ENCODE measurements at regions not wholly inside any gene's neighbourhood (a gene's known extent, or its start where the extent isn't known, plus 50 kb on each side); places are given as distances from the start of the nearest gene placed in this dataset.
"Not testable (repeated sequence)": the region's sequence is repeated elsewhere in the genome, so short reads cannot be mapped to it uniquely, and the experiment has no call there.

- not testable (repeated sequence) for H3K4me3 ChIP-seq (ENCODE audit: low read length); H3K9ac ChIP-seq (ENCODE audit: low read depth, low read length); H3K4me1 ChIP-seq (ENCODE audit: insufficient read depth, low read length); H3K9me3 ChIP-seq (ENCODE audit: insufficient read depth, low read depth, low read length); H3K27ac ChIP-seq (ENCODE audit: low read depth, low read length); H3K36me3 ChIP-seq (ENCODE audit: insufficient read depth, low read length); H3K27me3 ChIP-seq (ENCODE audit: insufficient read depth, low read length)
- 100% methylated on average over 1 of the region's 1 CpG for WGBS
Observed at GRCh38 chr1:219102466-219102865, 71.2 kb upstream of the LYPLAL1 start.

GRCh38 chr1:219105893-219106292 is 67.8 kb upstream of the LYPLAL1 start:
- Histone ChIP-seq H3K27me3 (ENCODE audit: insufficient read depth, low read length) (no peaks in the 10 kb centered on the region), H3K4me3 (ENCODE audit: low read length) (no peak overlapping the region), H3K9me3 (ENCODE audit: insufficient read depth, low read depth, low read length) (peaks cover 2% of the 10 kb centered on the region; the same call in 1 of the 2 replicates), H3K36me3 (ENCODE audit: insufficient read depth, low read length) (no peaks in the 10 kb centered on the region), H3K9ac (ENCODE audit: low read depth, low read length) (no peak overlapping the region), H3K4me1 (ENCODE audit: insufficient read depth, low read length) (no peaks in the 10 kb centered on the region), H3K27ac (ENCODE audit: low read depth, low read length) (no peak overlapping the region)
- WGBS, result no CpG with 5 or more reads among the region's 1 CpG

GRCh38 chr1:219109424-219110018 is 64.2 kb upstream of the LYPLAL1 start:
- H3K27ac ChIP-seq (ENCODE audit: low read depth, low read length), result no peak overlapping the region
- H3K27me3 ChIP-seq (ENCODE audit: insufficient read depth, low read length), result no peaks in the 10 kb centered on the region
- no peak overlapping the region for H3K9ac ChIP-seq (ENCODE audit: low read depth, low read length)
- no peaks in the 10 kb centered on the region for H3K36me3 ChIP-seq (ENCODE audit: insufficient read depth, low read length)
- peaks cover 2% of the 10 kb centered on the region; the same call in 1 of the 2 replicates for H3K9me3 ChIP-seq (ENCODE audit: insufficient read depth, low read depth, low read length)
- H3K4me1 ChIP-seq (ENCODE audit: insufficient read depth, low read length), result no peaks in the 10 kb centered on the region
- no peak overlapping the region for H3K4me3 ChIP-seq (ENCODE audit: low read length)

- Histone ChIP-seq H3K27ac (ENCODE audit: low read depth, low read length) (no peak overlapping the region), H3K4me1 (ENCODE audit: insufficient read depth, low read length) (no peaks in the 10 kb centered on the region), H3K9ac (ENCODE audit: low read depth, low read length) (no peak overlapping the region), H3K27me3 (ENCODE audit: insufficient read depth, low read length) (no peaks in the 10 kb centered on the region), H3K4me3 (ENCODE audit: low read length) (no peak overlapping the region), H3K9me3 (ENCODE audit: insufficient read depth, low read depth, low read length) (no peaks in the 10 kb centered on the region), H3K36me3 (ENCODE audit: insufficient read depth, low read length) (no peaks in the 10 kb centered on the region)
Observed at GRCh38 chr1:219113261-219113660, 60.4 kb upstream of the LYPLAL1 start.

GRCh38 chr1:219114014-219114413 is 59.7 kb upstream of the LYPLAL1 start:
- H3K27me3 ChIP-seq (ENCODE audit: insufficient read depth, low read length), result no peaks in the 10 kb centered on the region
- H3K9ac ChIP-seq (ENCODE audit: low read depth, low read length), result no peak overlapping the region
- WGBS, result 86% methylated on average over 1 of the region's 1 CpG
- no peaks in the 10 kb centered on the region for H3K4me1 ChIP-seq (ENCODE audit: insufficient read depth, low read length)
- H3K9me3 ChIP-seq (ENCODE audit: insufficient read depth, low read depth, low read length), result no peaks in the 10 kb centered on the region
- no peak overlapping the region for H3K27ac ChIP-seq (ENCODE audit: low read depth, low read length)
- no peaks in the 10 kb centered on the region for H3K36me3 ChIP-seq (ENCODE audit: insufficient read depth, low read length)
- no peak overlapping the region for H3K4me3 ChIP-seq (ENCODE audit: low read length)

- Histone ChIP-seq H3K36me3 (ENCODE audit: insufficient read depth, low read length) (no peaks in the 10 kb centered on the region), H3K9me3 (ENCODE audit: insufficient read depth, low read depth, low read length) (no peaks in the 10 kb centered on the region), H3K4me1 (ENCODE audit: insufficient read depth, low read length) (no peaks in the 10 kb centered on the region), H3K27me3 (ENCODE audit: insufficient read depth, low read length) (no peaks in the 10 kb centered on the region), H3K9ac (ENCODE audit: low read depth, low read length) (no peak overlapping the region), H3K27ac (ENCODE audit: low read depth, low read length) (no peak overlapping the region), H3K4me3 (ENCODE audit: low read length) (no peak overlapping the region)
Observed at GRCh38 chr1:219119839-219120238, 53.8 kb upstream of the LYPLAL1 start.

- no peak overlapping the region for H3K27ac ChIP-seq (ENCODE audit: low read depth, low read length)
- 95% methylated on average over 6 of the region's 6 CpGs for WGBS
Observed at GRCh38 chr1:219120624-219121544, 52.8 kb upstream of the LYPLAL1 start.

GRCh38 chr1:219121679-219122078 is 52.0 kb upstream of the LYPLAL1 start:
- no peaks in the 10 kb centered on the region for H3K9me3 ChIP-seq (ENCODE audit: insufficient read depth, low read depth, low read length)
- no peak overlapping the region for H3K4me3 ChIP-seq (ENCODE audit: low read length)
- 95% methylated on average over 2 of the region's 2 CpGs for WGBS
- H3K4me1 ChIP-seq (ENCODE audit: insufficient read depth, low read length), result no peaks in the 10 kb centered on the region
- H3K9ac ChIP-seq (ENCODE audit: low read depth, low read length), result no peak overlapping the region
- no peaks in the 10 kb centered on the region for H3K27me3 ChIP-seq (ENCODE audit: insufficient read depth, low read length)
- no peaks in the 10 kb centered on the region for H3K36me3 ChIP-seq (ENCODE audit: insufficient read depth, low read length)
- no peak overlapping the region for H3K27ac ChIP-seq (ENCODE audit: low read depth, low read length)

More at GRCh38 chr1:219120624-219121544, 52.8 kb upstream of the LYPLAL1 start:
- Histone ChIP-seq H3K4me3 (ENCODE audit: low read length) (no peak overlapping the region), H3K36me3 (ENCODE audit: insufficient read depth, low read length) (no peaks in the 10 kb centered on the region), H3K9ac (ENCODE audit: low read depth, low read length) (no peak overlapping the region), H3K4me1 (ENCODE audit: insufficient read depth, low read length) (no peaks in the 10 kb centered on the region), H3K27me3 (ENCODE audit: insufficient read depth, low read length) (no peaks in the 10 kb centered on the region), H3K9me3 (ENCODE audit: insufficient read depth, low read depth, low read length) (no peaks in the 10 kb centered on the region)

- Histone ChIP-seq H3K27ac (ENCODE audit: low read depth, low read length) (no peak overlapping the region), H3K36me3 (ENCODE audit: insufficient read depth, low read length) (no peaks in the 10 kb centered on the region), H3K9ac (ENCODE audit: low read depth, low read length) (no peak overlapping the region), H3K9me3 (ENCODE audit: insufficient read depth, low read depth, low read length) (no peaks in the 10 kb centered on the region), H3K4me3 (ENCODE audit: low read length) (no peak overlapping the region), H3K27me3 (ENCODE audit: insufficient read depth, low read length) (no peaks in the 10 kb centered on the region), H3K4me1 (ENCODE audit: insufficient read depth, low read length) (no peaks in the 10 kb centered on the region)
- 96% methylated on average over 4 of the region's 4 CpGs for WGBS
Observed at GRCh38 chr1:219123036-219123435, 50.6 kb upstream of the LYPLAL1 start.

Measured in HUES64 (cell line).